Liver (tissue), 8 donors: ENCODE measurements at regions not wholly inside any gene's neighbourhood (a gene's known extent, or its start where the extent isn't known, plus 50 kb on each side); places are given as distances from the start of the nearest gene placed in this dataset.

Source experiments
- DNase-seq: peaks from one replicate; pipeline ENCODE4 v3.0.0-alpha.2; 2017; ENCODE audit warnings: low spot score
- H3K27ac ChIP-seq, 2 donors: one replicate each; pipeline ENCODE4 v1.7.0; 2013; ENCODE audit warnings: inconsistent platforms in 2 of 2, low read length in 2 of 2, control low read depth in 1 of 2, low read depth in 1 of 2, mild to moderate bottlenecking in 1 of 2
- H3K27me3 ChIP-seq, 4 donors: one replicate each; pipeline versions ENCODE4 v1.6.1 to v1.7.0; 2013; ENCODE audit warnings: low read length in 3 of 4, inconsistent platforms in 1 of 4, mild to moderate bottlenecking in 1 of 4, moderate library complexity in 1 of 4; ENCODE audit not compliant: control insufficient read depth in 4 of 4, insufficient read depth in 4 of 4
- H3K36me3 ChIP-seq, 4 donors: one replicate each; pipeline versions ENCODE4 v1.6.1 to v1.7.0; 2013; ENCODE audit warnings: low read length in 3 of 4, mild to moderate bottlenecking in 3 of 4, low read depth in 1 of 4, moderate library complexity in 1 of 4; ENCODE audit not compliant: control insufficient read depth in 4 of 4, insufficient read depth in 3 of 4
- H3K4me1 ChIP-seq, 4 donors: one replicate each; pipeline versions ENCODE4 v1.6.1 to v1.7.0; 2013; ENCODE audit warnings: low read length in 3 of 4, mild to moderate bottlenecking in 3 of 4, moderate library complexity in 1 of 4; ENCODE audit not compliant: control insufficient read depth in 4 of 4, insufficient read depth in 4 of 4
- H3K4me3 ChIP-seq, 3 donors: one replicate each; pipeline versions ENCODE4 v1.6.1 to v1.7.0; 2013; ENCODE audit warnings: low read length in 3 of 3, control low read depth in 1 of 3, low read depth in 1 of 3, mild to moderate bottlenecking in 1 of 3
- H3K9ac ChIP-seq, 2 donors: one replicate each; pipeline ENCODE4 v1.7.0; 2013; ENCODE audit warnings: low read length in 2 of 2, mild to moderate bottlenecking in 2 of 2, moderate library complexity in 2 of 2, control low read depth in 1 of 2, low read depth in 1 of 2
- H3K9me3 ChIP-seq, 4 donors: one replicate each; pipeline versions ENCODE4 v1.6.1 to v1.7.0; 2013; ENCODE audit warnings: low read length in 3 of 4; ENCODE audit not compliant: control insufficient read depth in 4 of 4
- ATF3 ChIP-seq: IDR thresholded peaks from 2 replicates; pipeline ENCODE4 v1.6.1; 2016; ENCODE audit warnings: antibody characterized with exemption
- CTCF ChIP-seq: fragments of 150-350 bp; IDR thresholded peaks from 2 replicates; pipeline ENCODE4 v1.5.1; 2017; ENCODE audit warnings: improper control_type of control experiment, low read depth, low read length; ENCODE audit not compliant: missing input control
- EGR1 ChIP-seq, 2 donors: IDR thresholded peaks; 2 replicates each; pipeline ENCODE4 v1.6.1; 2016 to 2018; ENCODE audit warnings: antibody characterized with exemption in 2 of 2, low read depth in 2 of 2
- FOXA1 ChIP-seq: IDR thresholded peaks from 2 replicates; pipeline ENCODE4 v1.6.1; 2016; ENCODE audit warnings: antibody characterized with exemption
- FOXA2 ChIP-seq: IDR thresholded peaks from 2 replicates; pipeline ENCODE4 v1.6.1; 2016; ENCODE audit warnings: antibody characterized with exemption
- GABPA ChIP-seq, 2 donors: IDR thresholded peaks in 1 of 2; conservative IDR thresholded peaks in 1 of 2; 2 replicates each; pipeline ENCODE4 v1.6.1; 2016; ENCODE audit warnings: antibody characterized with exemption in 2 of 2, mild to moderate bottlenecking in 1 of 2, moderate library complexity in 1 of 2
- HNF4A ChIP-seq, 2 donors: conservative IDR thresholded peaks; 2 replicates each; pipeline ENCODE4 v1.6.1; 2016; ENCODE audit warnings: antibody characterized with exemption in 2 of 2, mild to moderate bottlenecking in 2 of 2
- HNF4G ChIP-seq: IDR thresholded peaks from 2 replicates; pipeline ENCODE4 v1.6.1; 2016; ENCODE audit warnings: antibody characterized with exemption
- JUND ChIP-seq, 2 donors: IDR thresholded peaks; 2 replicates each; pipeline ENCODE4 v1.6.1; 2016; ENCODE audit warnings: antibody characterized with exemption in 2 of 2
- MAX ChIP-seq: IDR thresholded peaks from 2 replicates; pipeline ENCODE4 v1.6.1; 2016; ENCODE audit warnings: antibody characterized with exemption
- NR2F2 ChIP-seq: IDR thresholded peaks from 2 replicates; pipeline ENCODE4 v1.6.1; 2016; ENCODE audit warnings: antibody characterized with exemption
- RAD21 ChIP-seq, 2 donors: IDR thresholded peaks; 2 replicates each; pipeline ENCODE4 v1.6.1; 2016; ENCODE audit warnings: antibody characterized with exemption in 2 of 2, mild to moderate bottlenecking in 2 of 2
- REST ChIP-seq: IDR thresholded peaks from 2 replicates; pipeline ENCODE4 v1.6.1; 2016; ENCODE audit warnings: antibody characterized with exemption, mild to moderate bottlenecking
- RXRA ChIP-seq, 2 donors: IDR thresholded peaks; 2 replicates each; pipeline ENCODE4 v1.6.1; 2017 to 2018; ENCODE audit warnings: antibody characterized with exemption in 2 of 2, mild to moderate bottlenecking in 1 of 2
- SP1 ChIP-seq: IDR thresholded peaks from 2 replicates; pipeline ENCODE4 v1.6.1; 2018; ENCODE audit warnings: antibody characterized with exemption, mild to moderate bottlenecking
- TAF1 ChIP-seq: conservative IDR thresholded peaks from 2 replicates; pipeline ENCODE4 v1.6.1; 2016; ENCODE audit warnings: antibody characterized with exemption, mild to moderate bottlenecking
- YY1 ChIP-seq: IDR thresholded peaks from 2 replicates; pipeline ENCODE4 v1.6.1; 2016; ENCODE audit warnings: antibody characterized with exemption, mild to moderate bottlenecking
- ZBTB33 ChIP-seq: IDR thresholded peaks from 2 replicates; pipeline ENCODE4 v1.6.1; 2016; ENCODE audit warnings: antibody characterized with exemption
- WGBS: extraction: QIAGEN DNeasy Blood & Tissue Kit; methylation state at CpG from one replicate; pipeline ENCODE4 v1.1.7; 2013; 5-methylcytosine and 5-hydroxymethylcytosine counted together
- donor health status: healthy.
- donor health status: healthy.
- donor health status: healthy.
- donor health status: healthy.
- donor health status: healthy.

GRCh38 chr13:109362616-109363015, 423.8 kb downstream of the IRS2 start (continued):
- no peak for TF ChIP-seq REST
- no peak for TF ChIP-seq FOXA1
- no peak for TF ChIP-seq RAD21 (IDR thresholded peaks at IDR 0.05)

- TF ChIP-seq GABPA (IDR thresholded peaks at IDR 0.05 in 1 of 2, conservative IDR thresholded peaks at IDR 0.05 in 1 of 2), result no peak
- no peak for TF ChIP-seq HNF4A (conservative IDR thresholded peaks at IDR 0.05)
- no peak for TF ChIP-seq TAF1
- TF ChIP-seq FOXA2, result no peak
- no peak for TF ChIP-seq REST
- no peak for TF ChIP-seq MAX
- TF ChIP-seq ZBTB33, result no peak
- no peak for TF ChIP-seq RXRA (IDR thresholded peaks at IDR 0.05)
- TF ChIP-seq RAD21 (IDR thresholded peaks at IDR 0.05), result no peak
- TF ChIP-seq SP1, result no peak
- TF ChIP-seq JUND (IDR thresholded peaks at IDR 0.05), result no peak
- TF ChIP-seq ATF3, result no peak
- TF ChIP-seq CTCF, result no peak
- no peak for TF ChIP-seq EGR1 (IDR thresholded peaks at IDR 0.05; ENCODE audit: low read depth in 2 of 2)
- TF ChIP-seq HNF4G, result no peak
- TF ChIP-seq FOXA1, result no peak
- no peak for TF ChIP-seq YY1
- TF ChIP-seq NR2F2, result no peak
- no peak overlapping the region for H3K4me3 ChIP-seq
- no peaks in the 10 kb centered on the region for H3K27me3 ChIP-seq
- WGBS, result 86% methylated on average over 11 of the region's 11 CpGs
- no peak overlapping the region for H3K9ac ChIP-seq
- no peak overlapping the region for H3K27ac ChIP-seq
- peaks cover 0 to 4% (median 0%) of the 10 kb centered on the region in 4 donors for H3K9me3 ChIP-seq
- no peaks in the 10 kb centered on the region for H3K4me1 ChIP-seq
- H3K36me3 ChIP-seq, result no peaks in the 10 kb centered on the region
- DNase-seq, result no peak
These were observed 424.7 kb downstream of the IRS2 start for GRCh38 chr13:109361562-109362289.
